AG09309 (cell line): ENCODE measurements at regions not wholly inside any gene's neighbourhood (a gene's known extent, or its start where the extent isn't known, plus 50 kb on each side); places are given as distances from the start of the nearest gene placed in this dataset.

Source experiments
- DNase-seq: peaks from one replicate; pipeline ENCODE4 v3.0.0-alpha.2; 2010; ENCODE audit warnings: low read depth
- H3K4me3 ChIP-seq: 2 replicates; pipeline ENCODE4 v1.5.1; 2011; ENCODE audit warnings: mild to moderate bottlenecking, low read depth, low read length, moderate library complexity; ENCODE audit not compliant: control insufficient read depth
- CTCF ChIP-seq: IDR thresholded peaks from 2 replicates; pipeline ENCODE4 v1.5.1; 2011; ENCODE audit warnings: mild to moderate bottlenecking, low read depth, low read length, inconsistent platforms; ENCODE audit not compliant: insufficient read depth, control insufficient read depth; ENCODE audit errors: missing control alignments

GRCh38 chr3:127420829-127421228, 133.0 kb upstream of the PRR20G start:
- no peak for DNase-seq
- H3K4me3 ChIP-seq, result no peak overlapping the region
- no peak for TF ChIP-seq CTCF

GRCh38 chr3:127419641-127420553, 132.1 kb upstream of the PRR20G start:
- no peak overlapping the region for H3K4me3 ChIP-seq
- no peak for TF ChIP-seq CTCF
- no peak for DNase-seq

- no peak for TF ChIP-seq CTCF
- no peak overlapping the region for H3K4me3 ChIP-seq
- no peak for DNase-seq
These were observed 131.3 kb upstream of the PRR20G start for GRCh38 chr3:127419182-127419581.

GRCh38 chr3:127418560-127419147, 130.8 kb upstream of the PRR20G start:
- no peak for TF ChIP-seq CTCF
- no peak overlapping the region for H3K4me3 ChIP-seq
- DNase-seq, result no peak

- no peak for TF ChIP-seq CTCF
- DNase-seq, result no peak
- no peak overlapping the region for H3K4me3 ChIP-seq
These were observed 130.1 kb upstream of the PRR20G start for GRCh38 chr3:127417709-127418559.

GRCh38 chr3:127413871-127414270, 126.0 kb upstream of the PRR20G start:
- no peak overlapping the region for H3K4me3 ChIP-seq
- TF ChIP-seq CTCF, result no peak
- DNase-seq, result no peak
